Upper lobe of left lung (tissue), 6 donors: ENCODE measurements at regions not wholly inside any gene's neighbourhood (a gene's known extent, or its start where the extent isn't known, plus 50 kb on each side); places are given as distances from the start of the nearest gene placed in this dataset.
A peak's percentile ranks its signal among the peaks of the same experiment; 100 is the strongest.

ENCODE experiments used
- ATAC-seq, 2 donors: fragments of 200-7000 bp; cut with Tn5 transposase; one replicate each; pipeline ENCODE4 v1.9.1; 2022; ENCODE audit warnings: mild to moderate bottlenecking in 2 of 2, moderate library complexity in 2 of 2; ENCODE audit not compliant: low FRiP score in 2 of 2
- DNase-seq, 2 donors: peaks; one replicate each; pipeline ENCODE4 v3.0.0-alpha.2; 2019 to 2020
- H3K27ac ChIP-seq, 4 donors: fragments of 200-600 bp; sonication (generic); one replicate each; pipeline ENCODE4 v1.5.1; 2016 to 2019
- H3K27me3 ChIP-seq, 4 donors: fragments of 200-600 bp; sonication (generic); one replicate each; pipeline ENCODE4 v1.5.1; 2017 to 2019
- H3K36me3 ChIP-seq, 4 donors: fragments of 200-600 bp; sonication (generic); one replicate each; pipeline ENCODE4 v1.5.1; 2016 to 2019
- H3K4me1 ChIP-seq, 4 donors: fragments of 200-600 bp; sonication (generic); one replicate each; pipeline ENCODE4 v1.5.1; 2018 to 2019
- H3K4me3 ChIP-seq, 4 donors: fragments of 200-600 bp; sonication (generic); one replicate each; pipeline ENCODE4 v1.5.1; 2017 to 2019; ENCODE audit warnings: mild to moderate bottlenecking in 2 of 4, moderate library complexity in 1 of 4
- H3K9me3 ChIP-seq, 4 donors: fragments of 200-600 bp; sonication (generic); one replicate each; pipeline ENCODE4 v1.5.1; 2018 to 2019
- EP300 ChIP-seq, 4 donors: sonication (generic); formaldehyde crosslinking; IDR thresholded peaks; one replicate each; pipeline ENCODE4 v1.5.1; 2017; ENCODE audit warnings: antibody characterized with exemption in 4 of 4, control low read depth in 2 of 4
- POLR2A ChIP-seq, 4 donors: fragments of 450-650 bp; IDR thresholded peaks; one replicate each; pipeline ENCODE4 v1.5.1; 2016 to 2017; ENCODE audit warnings: antibody characterized with exemption in 4 of 4, mild to moderate bottlenecking in 2 of 4
- POLR2AphosphoS5 ChIP-seq, 2 donors: sonication (generic); formaldehyde crosslinking; IDR thresholded peaks; one replicate each; pipeline ENCODE4 v1.5.1; 2017; ENCODE audit warnings: antibody characterized with exemption in 2 of 2
- WGBS, 2 donors: methylation state at CpG; one replicate each; pipeline ENCODE4 v1.1.5; 2017 to 2018; 5-methylcytosine and 5-hydroxymethylcytosine counted together
- TF ChIP-seq, protein P1 (sequence below), 6 experiments: fragments of 450-650 bp in 4 of 6; fragments of 200-600 bp in 2 of 6; sonication (generic) in 2 of 6; IDR thresholded peaks; one replicate each; pipeline ENCODE4 v1.5.1; 2016 to 2019; ENCODE audit warnings: antibody characterized with exemption in 6 of 6
- donor health status: DM: no; HTN: no; CAD: no; lungs with moderate emphysema.
- donor health status: DM: no; HTN: yes; CAD: no; lungs with severe emphysema.

DNA sequence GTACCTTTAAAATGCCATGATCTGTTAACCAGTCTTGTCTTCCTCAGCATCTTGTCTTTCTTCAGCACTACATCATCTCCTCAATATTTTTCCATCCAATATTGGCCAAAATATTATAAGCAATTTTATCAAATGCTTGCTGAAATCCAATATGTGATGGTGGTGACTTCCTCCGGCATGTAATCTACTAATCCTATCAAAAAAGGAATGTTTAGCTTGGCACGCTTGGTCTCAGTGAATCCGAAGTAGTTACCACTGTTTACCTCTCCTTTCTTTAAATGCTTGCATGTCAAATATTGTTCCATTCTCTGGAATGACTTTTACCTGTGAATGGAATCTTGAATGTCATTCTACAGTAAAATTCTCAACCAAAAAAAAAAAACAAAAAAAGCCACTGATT is 72.3 kb upstream of the EEA1 start:
- ATAC-seq = no peak

DNA sequence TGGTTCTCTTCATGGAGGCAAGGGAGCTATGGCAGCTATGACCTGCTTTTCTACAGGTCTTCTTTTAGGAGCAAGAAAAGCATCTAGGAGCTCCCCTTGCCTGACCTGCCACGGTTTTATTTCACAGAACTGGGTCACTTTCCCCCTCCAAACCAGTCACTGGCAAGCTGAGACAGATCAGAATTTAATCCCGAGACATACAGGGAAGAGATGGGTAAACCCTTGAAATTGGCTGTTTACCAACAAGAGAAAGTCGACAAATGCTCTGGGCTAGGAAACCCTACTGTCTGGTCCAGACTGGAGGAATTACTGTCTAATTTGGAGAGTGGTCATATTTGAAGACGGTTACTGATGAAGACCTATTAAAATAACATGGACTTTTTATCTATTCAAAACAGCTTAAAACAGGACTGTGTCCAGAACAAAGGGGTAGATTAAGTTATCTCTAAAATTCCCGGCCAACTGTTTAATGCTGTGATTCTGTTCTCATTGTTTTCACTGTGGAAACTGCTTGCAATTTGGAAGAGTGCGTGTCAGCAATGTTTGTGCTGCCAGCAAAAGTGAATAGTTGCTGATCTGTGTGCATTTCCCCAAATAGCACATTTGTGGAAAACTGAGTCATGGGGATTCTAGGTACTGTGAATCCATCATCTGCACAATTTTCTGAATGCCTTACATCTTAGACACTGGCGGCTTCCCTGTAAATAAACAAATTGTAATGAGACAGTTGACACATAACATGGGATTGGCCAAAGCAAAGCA is 73.4 kb upstream of the EEA1 start:
- Histone ChIP-seq H3K27me3 (no peaks in the 10 kb centered on the region), H3K27ac (no peak overlapping the region), H3K9me3 (no peaks in the 10 kb centered on the region), H3K4me3 (no peak overlapping the region), H3K36me3 (no peaks in the 10 kb centered on the region), H3K4me1 (peaks cover 0 to 7% (median 0%) of the 10 kb centered on the region in 4 donors)
- no peak for TF ChIP-seq POLR2A (IDR thresholded peaks at IDR 0.05)
- no peak for TF ChIP-seq EP300 (IDR thresholded peaks at IDR 0.05)
- TF ChIP-seq POLR2AphosphoS5 (IDR thresholded peaks at IDR 0.05) = no peak
- TF ChIP-seq, protein P1, sequence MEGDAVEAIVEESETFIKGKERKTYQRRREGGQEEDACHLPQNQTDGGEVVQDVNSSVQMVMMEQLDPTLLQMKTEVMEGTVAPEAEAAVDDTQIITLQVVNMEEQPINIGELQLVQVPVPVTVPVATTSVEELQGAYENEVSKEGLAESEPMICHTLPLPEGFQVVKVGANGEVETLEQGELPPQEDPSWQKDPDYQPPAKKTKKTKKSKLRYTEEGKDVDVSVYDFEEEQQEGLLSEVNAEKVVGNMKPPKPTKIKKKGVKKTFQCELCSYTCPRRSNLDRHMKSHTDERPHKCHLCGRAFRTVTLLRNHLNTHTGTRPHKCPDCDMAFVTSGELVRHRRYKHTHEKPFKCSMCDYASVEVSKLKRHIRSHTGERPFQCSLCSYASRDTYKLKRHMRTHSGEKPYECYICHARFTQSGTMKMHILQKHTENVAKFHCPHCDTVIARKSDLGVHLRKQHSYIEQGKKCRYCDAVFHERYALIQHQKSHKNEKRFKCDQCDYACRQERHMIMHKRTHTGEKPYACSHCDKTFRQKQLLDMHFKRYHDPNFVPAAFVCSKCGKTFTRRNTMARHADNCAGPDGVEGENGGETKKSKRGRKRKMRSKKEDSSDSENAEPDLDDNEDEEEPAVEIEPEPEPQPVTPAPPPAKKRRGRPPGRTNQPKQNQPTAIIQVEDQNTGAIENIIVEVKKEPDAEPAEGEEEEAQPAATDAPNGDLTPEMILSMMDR (IDR thresholded peaks at IDR 0.05) = no peak
- ATAC-seq (peak in 1 of 2 donors; percentile 84), DNase-seq (no peak)
- WGBS, 2 donors = 58 to 62% methylated on average over 7 of the region's 7 CpGs

More for the DNA sequence above, 72.3 kb upstream of the EEA1 start:
- Histone ChIP-seq H3K27ac (no peak overlapping the region), H3K4me1 (peaks cover 0 to 7% (median 0%) of the 10 kb centered on the region in 4 donors), H3K9me3 (no peaks in the 10 kb centered on the region), H3K27me3 (no peaks in the 10 kb centered on the region), H3K4me3 (no peak overlapping the region), H3K36me3 (no peaks in the 10 kb centered on the region)
- TF ChIP-seq, protein P1 (IDR thresholded peaks at IDR 0.05) = no peak
- TF ChIP-seq POLR2A (IDR thresholded peaks at IDR 0.05) = no peak
- no peak for TF ChIP-seq EP300 (IDR thresholded peaks at IDR 0.05)
- no peak for TF ChIP-seq POLR2AphosphoS5 (IDR thresholded peaks at IDR 0.05)
- 71 to 72% methylated on average over 3 of the region's 3 CpGs for WGBS, 2 donors
- no peak for DNase-seq

DNA sequence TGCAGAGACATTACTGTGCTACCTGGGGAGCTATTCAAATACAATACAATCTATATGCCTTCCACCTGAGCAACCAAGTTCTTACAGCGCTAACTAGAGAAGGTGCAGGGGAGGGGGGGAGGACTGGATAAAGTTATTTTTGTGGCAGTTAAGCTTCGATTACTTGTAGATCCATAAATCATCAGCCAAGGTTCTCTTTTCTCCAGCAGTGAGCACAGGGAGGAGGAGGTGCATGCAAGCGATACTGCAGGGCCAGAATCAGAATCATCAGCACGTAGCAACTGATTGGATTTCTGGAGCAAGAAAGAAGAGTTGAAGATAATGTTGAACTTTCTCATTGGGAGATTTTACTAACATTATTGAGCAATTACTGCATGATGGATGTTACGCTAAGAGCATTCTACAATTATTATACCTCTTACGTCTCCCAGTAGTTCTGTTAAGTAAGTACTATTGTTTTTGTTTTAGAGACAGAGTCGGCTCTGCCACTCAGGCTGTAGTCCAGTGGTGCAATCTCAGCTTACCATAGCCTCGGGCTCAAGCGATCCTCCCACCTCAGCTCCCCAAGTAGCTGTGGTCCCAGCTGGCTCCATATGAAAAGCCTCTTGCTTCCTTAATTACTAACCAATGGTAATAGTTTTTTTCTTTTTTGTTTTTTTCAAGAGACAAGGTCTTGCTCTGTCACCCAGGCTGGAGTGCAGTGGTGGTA is 74.6 kb upstream of the EEA1 start:
- ATAC-seq (no peak), DNase-seq (no peak)
- WGBS, 2 donors = 83 to 84% methylated on average over 9 of the region's 9 CpGs
- Histone ChIP-seq H3K9me3 (no peaks in the 10 kb centered on the region), H3K36me3 (no peaks in the 10 kb centered on the region), H3K27ac (no peak overlapping the region), H3K27me3 (no peaks in the 10 kb centered on the region), H3K4me1 (peaks cover 0 to 7% (median 0%) of the 10 kb centered on the region in 4 donors), H3K4me3 (no peak overlapping the region)
- no peak for TF ChIP-seq EP300 (IDR thresholded peaks at IDR 0.05)
- TF ChIP-seq, protein P1 (IDR thresholded peaks at IDR 0.05) = no peak

DNA sequence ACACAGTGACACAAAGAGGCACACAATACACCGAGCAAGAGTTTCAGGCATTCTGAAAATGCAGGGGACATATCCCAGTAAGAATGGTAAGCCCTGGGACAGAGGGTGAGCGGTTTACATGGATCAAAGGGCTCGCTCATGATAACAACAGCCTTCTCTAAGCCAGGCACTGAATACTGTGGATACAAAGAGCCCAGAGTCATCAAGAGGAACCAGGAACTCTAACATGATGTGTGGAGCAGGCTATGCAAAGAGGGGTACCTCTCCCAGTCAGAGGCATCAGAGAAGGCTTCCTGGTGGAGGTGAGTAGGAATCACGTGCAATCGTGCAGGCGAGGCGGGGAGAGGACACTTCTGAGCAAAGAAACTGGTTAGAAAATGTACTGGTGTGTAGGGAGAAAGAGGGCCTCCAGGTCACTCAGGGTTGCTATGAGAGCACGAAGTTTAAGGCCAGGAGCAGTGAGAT is 76.9 kb upstream of the EEA1 start:
- H3K27ac ChIP-seq = no peak overlapping the region
- no peaks in the 10 kb centered on the region for H3K27me3 ChIP-seq
- H3K9me3 ChIP-seq = no peaks in the 10 kb centered on the region
- no peak for DNase-seq
- H3K4me1 ChIP-seq = peaks cover 0 to 7% (median 0%) of the 10 kb centered on the region in 4 donors
- WGBS, 2 donors = 92 to 96% methylated on average over 8 of the region's 8 CpGs
- TF ChIP-seq POLR2A (IDR thresholded peaks at IDR 0.05) (no peak), POLR2AphosphoS5 (IDR thresholded peaks at IDR 0.05) (no peak), EP300 (IDR thresholded peaks at IDR 0.05) (no peak)
- TF ChIP-seq, protein P1 (IDR thresholded peaks at IDR 0.05) = no peak
- H3K36me3 ChIP-seq = no peaks in the 10 kb centered on the region
- no peak for ATAC-seq
- H3K4me3 ChIP-seq = no peak overlapping the region
